RKO (cell line): ENCODE measurements at regions not wholly inside any gene's neighbourhood (a gene's known extent, or its start where the extent isn't known, plus 50 kb on each side); places are given as distances from the start of the nearest gene placed in this dataset.

ENCODE experiments used
- DNase-seq: peaks from one replicate; pipeline ENCODE4 v3.0.0-alpha.2; 2016; ENCODE audit warnings: low spot score

DNA sequence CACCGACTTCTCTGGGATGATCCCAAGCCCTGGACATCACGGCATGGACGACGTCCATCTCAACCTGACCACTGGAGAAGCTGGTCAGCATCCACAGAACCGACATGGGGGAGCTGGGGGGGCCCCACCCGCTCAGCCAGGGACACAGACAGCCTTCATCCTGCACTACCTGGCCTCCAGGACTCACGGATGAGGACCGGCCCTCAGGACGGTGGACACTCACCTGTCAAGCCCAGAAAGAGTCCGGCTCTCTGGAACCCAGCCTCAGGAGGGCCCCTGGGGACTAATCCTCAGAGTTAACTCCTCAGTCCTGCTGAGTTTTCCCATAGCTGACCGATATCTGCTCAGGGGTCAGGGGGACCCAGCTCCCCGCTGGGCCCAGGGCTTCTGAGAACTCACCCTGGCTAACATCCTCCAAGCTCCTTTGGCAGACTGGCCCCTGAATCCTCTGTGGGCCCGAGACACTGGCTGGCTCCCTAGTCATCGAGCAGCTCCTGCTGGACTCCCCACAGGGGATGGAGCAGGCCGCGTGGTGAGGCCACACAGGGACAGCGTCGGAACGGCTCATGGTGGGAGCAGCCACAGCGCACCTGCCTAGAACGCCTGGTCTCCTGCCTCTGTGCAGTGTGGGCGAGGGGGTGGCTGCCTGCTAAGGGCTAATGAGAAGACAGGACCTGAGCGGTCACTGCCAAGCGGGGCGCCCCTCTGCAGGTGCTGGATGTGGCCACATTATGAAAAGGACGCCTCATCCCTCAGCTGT is 649.2 kb downstream of the BRD1 start:
- DNase-seq, result no peak

DNA sequence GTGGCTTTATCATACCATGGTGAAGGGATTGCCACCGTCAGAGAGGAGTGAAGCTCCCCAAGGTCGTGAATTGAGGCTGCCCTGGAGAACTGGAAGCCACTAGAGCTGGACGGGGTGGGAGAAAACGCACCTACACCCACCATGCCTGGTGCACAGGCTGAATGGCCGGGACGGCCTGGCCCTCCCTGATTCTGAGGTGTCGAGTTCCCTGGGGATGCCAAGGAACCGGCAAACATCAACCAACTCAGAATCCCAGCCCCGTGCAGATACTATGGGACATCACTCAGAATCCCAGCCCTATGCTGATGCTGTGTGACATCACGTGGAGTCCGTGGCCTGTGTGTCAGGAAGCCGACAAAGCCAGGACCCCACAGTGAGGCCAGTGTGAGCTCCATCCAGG is 650.0 kb downstream of the BRD1 start:
- no peak for DNase-seq

DNA sequence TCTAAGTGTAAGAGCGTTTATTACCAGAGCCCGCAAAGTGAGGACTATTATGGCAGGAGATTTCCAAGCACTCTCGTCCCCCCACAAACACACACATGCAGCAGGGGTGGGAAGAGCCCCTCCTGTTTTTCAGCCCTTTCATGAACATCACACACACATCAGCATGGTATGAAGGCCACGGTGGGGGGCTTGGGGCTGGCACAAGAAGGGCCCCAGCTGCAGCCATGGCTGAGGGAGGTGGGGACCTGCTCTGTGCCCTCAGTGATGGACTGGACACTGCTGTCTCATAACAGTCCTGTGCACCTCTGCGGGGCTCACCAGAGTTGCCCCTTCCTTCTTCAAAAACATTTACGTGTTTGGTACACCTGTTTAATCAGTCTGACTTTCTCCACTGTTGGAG is 650.7 kb downstream of the BRD1 start:
- DNase-seq, result no peak

DNA sequence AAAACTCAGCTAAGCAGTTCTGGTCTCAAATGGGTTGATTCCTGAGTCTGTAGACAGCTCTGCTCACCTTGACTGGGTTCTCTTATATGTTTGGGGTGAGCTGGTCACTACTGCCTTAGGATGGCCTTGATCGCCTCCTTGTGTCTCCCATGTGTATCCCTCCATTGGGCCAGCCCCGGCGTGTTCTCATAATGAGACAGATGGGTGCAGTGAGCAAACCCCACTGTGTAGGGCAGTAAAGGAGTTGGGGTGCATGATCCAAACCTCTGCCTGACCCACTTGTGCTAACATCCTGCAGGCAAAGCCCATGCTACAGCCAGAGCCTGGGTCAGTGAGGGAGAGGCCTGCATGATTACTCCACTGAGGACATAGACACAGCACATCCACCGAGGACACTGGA is 657.6 kb downstream of the BRD1 start:
- no peak for DNase-seq

DNA sequence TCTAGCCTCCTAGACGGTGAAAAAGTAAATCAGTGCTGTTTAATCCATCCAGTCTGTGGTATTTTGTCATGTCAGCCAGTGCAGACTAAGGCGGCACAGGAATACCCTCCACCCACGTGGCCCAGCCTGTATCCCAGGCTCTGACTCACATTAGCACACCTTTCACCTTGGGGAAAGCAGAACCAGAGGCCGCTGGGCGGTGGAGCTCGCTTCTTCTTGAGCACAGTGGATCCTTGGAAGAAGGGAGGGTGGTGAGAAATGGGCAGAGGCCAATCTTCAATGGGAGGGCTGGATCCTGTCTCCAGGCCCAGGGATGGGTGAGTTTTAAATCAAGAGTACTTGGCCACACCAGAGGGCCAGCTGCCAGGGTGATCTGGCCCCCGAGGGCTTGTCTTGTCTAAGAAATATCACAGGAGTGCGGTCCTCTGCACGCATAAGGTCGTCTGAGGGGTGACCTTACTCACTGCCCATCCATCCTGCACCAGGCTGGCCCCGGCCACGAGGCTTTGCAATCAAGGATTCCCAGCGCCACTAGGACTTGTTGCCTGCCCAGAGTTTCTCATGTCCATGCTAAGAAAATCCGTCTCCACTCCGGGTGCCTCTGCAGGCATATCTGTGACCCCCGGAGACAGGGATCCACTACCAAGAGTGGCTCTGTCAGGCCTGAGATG is 658.5 kb downstream of the BRD1 start:
- no peak for DNase-seq

DNA sequence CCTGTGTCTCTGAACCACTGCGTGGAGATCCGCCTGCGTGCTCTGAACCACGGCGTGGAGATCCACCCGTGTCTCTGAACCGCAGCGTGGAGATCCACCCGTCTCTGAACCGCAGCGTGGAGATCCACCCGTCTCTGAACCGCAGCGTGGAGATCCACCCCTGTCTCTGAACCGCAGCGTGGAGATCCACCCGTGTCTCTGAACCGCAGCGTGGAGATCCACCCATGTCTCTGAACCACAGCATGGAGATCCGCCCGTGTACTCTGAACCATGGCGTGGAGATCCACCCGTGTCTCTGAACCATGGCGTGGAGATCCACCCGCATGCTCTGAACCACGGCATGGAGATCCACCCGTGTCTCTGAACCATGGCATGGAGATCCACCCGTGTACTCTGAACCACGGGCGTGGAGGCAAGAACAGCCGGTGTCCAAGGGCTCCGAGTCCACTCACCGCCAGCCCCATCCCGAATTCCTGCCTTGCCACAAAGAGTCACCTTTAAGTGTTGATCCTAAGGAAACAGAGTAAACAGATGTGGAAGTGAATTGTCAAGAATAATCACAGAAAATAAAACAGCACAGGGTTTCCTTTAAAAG is 659.4 kb downstream of the BRD1 start:
- no peak for DNase-seq

DNA sequence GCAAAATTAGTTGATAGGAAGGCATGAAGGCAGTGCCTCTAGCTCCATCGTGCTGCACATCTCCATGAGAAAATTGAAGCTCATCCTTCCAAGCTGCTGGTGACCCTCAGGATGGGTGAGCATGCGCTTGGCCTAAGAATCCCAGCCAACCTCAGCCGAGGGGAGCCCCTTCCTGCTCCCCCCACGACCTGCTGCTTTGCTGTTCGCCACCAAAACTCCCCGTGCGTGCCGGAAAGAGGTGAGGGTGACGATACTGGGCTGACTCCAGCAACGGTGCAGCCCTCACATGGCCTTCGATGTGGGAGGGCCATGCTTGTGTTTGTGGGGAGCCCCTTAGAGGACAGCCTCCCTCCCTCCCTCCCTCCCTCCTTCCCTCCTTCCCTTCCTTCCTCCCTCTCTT is 660.9 kb downstream of the BRD1 start:
- no peak for DNase-seq

DNA sequence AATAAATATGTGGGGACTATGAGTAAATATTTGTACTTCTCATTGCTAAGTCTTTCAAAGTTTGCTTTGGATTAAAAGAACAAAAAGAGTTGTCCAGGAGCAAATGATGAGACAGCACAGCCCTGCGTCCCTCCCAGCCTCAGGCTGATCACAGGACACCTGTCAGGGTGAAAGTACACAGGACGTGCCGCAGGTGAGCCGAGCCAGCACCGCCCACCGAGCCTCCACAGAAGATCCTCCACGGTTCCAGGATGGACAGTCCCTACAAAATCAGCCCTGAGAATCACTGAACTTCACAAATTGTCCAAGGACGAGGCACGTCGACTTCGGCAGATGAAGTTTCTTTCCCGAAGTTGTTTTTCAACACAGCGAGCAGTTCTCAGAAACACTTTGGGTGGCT is 661.5 kb downstream of the BRD1 start:
- DNase-seq, result no peak

DNA sequence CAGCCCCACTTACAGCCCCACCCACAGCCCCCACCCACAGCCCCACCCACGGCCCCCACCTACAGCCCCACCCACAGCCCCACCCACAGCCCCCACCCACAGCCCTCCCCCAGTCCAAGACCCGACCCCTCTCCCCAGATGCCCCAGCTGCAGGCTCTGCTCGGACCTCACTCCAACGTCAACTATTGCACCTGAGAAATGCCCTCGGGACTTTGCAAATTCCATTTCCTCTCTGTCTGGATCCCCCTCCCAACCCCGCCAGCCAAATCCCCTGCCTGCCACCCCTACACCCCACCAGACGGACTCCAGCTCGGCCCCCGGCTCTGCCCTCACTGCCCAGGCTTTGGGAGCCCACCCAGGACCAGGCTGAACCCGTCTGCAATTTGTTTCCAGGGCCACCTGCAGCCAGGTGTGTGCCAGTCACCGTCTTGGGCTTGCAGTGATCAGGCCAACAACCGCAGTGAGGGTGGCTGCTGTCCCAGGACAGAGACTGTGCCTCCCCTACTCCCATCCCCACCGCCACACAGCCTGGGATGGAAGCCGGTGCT is 662.8 kb downstream of the BRD1 start:
- DNase-seq, result no peak

DNA sequence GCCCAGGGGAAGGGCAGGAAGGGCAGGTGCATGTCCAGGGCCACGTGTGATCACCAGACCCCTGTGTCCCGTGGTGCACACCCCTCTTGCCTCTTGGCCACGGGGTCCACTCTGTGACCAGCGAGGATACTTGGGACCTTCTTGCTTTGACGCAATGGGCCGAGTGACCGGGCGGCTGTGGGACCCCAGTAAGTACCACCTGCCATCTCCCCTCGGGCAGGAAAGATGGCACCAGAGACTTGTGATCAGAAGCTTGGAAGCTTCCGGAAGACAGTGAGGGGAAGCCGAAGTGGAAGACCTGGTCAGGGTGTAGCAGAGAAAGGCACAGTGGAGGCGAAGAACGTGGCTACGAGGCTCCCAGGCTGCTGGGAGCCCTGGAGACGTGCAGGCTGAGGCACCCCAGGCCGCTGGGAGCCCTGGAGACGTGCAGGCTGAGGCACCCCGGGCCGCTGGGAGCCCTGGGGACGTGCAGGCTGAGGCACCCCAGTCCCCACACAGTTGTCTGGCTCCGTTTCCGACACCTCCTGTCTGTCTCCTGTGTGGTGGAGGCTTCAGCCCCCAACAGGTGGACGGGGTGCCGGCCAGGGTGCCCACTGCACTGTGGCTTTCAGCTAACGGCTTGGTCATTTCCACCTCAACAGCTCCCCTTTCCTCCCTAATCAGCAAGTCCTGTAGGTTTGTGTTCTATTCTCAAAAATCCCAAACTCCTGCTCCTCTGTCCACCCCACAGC is 663.5 kb downstream of the BRD1 start:
- no peak for DNase-seq

DNA sequence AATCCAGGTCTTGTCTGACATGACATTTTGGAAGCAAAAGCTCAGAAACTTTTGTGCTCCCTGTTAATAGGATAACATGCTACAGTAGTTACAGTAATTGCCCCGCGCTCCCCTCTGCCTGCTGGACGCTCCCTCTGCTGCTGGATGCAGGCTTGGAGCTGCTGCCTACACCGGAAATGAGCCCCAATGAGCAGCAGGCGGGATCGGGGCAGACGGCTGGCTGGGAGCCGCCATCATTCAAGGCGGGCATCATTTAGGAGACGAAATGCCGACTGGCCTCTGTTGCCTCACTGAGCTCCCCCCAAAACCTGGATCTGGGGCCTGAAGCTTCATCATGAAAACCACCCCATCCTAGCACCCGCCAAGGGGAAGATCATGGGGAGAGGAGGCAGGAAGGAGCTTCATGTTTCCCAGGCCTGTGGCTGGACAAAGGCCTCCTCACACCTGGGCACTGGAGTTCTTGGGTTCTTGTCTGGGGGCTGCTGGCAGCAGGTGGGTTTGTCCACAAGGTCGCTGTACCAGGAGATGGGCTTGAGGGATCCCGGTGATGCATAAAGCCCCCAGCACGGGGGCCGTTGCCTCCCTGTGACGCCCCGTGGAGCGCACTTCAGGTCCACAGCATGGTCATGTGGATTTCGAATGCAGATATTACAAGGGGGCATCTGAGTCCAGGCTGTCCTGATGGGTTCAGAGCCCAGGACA is 664.3 kb downstream of the BRD1 start:
- no peak for DNase-seq

DNA sequence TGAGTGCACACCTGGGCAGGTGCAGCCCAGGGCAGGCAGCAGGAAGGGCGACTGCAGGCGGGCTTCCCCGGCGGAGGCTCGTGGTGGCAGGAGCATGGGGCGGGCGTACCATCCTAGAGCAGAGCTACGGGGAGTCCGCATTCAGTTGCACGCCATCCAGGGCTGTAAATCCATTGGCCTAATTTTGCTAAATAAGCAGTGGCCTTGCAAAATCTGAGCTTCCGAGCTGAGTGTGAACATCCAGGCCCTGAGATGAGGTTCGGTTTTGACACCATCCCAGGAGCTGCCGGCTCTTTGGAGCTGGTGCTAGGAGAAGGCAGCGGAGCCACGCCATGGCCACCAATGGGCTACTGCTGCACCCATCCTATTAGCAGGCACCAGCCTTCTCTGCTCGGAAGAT is 664.8 kb downstream of the BRD1 start:
- no peak for DNase-seq

DNA sequence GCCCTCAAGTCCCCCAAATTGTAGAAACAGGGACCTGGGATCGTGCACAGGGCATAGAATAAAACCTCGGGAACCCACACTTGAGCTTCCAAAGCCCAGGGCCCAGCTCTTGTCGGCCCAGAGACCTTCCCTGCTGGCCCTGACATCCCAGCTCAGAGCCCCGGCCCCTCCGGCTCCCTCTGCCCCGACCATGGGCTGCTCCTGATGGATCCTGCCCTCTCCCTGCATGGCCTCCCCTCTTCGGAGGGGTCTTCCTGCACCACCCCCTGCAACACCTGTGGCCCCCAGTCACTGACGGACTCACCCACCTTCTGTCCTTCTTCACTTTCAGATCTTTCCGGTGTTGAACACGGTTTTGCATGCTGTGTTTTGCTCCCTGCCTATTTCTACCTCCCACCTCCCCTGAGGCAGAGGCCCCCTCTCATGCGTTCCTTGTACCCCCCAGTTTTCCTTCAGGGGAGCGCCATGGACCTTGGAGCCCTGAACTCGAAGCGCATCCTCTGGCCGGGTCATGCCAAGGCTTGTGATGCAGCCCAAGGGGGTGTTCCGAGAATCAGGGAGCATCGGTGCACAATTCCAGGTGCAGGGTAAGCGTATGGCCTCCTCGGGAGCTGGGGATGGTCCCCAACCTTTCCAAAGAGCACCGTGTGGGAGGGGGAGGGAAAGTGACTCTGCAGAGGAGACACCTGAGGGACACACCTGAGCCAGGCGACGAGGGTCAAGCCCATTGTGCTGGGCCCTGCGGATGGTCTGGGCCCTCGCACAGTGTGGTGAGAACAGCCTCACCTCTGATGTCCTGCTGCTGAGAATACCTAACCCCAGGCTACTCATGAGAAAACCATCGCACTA is 666.4 kb downstream of the BRD1 start:
- no peak for DNase-seq

DNA sequence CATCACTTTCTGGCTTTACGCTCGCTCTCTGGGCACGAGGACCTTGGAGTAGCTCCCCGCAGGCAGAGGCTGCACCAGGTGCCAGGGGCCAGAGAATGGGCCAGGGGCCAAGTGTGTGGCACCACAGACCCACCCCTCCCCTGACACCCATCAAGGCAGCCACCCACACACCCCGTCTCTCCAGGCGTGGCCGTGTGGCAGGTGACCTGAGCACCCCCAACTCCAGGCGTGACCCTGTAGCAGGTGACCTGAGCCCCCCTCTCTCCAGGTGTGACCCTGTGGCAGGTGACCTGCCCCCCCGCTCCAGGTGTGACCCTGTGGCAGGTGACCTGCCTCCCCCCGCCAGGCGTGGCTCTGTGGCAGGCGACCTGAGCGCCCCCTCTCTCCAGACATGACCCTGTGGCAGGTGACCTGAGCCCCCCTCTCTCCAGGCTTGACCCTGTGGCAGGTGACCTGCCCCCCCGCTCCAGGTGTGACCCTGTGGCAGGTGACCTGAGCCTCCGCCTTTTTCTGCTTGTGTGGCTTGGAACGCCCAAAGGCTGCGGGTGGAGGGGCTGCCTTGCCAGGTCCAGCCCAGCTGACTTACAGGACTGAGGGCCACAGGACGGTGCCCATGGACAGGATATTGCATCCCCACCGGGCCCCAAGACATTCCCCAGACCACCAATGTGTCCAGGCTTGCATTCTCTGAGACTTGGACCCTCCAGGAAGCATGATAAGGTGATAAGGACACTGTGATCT is 667.2 kb downstream of the BRD1 start:
- DNase-seq, result no peak

DNA sequence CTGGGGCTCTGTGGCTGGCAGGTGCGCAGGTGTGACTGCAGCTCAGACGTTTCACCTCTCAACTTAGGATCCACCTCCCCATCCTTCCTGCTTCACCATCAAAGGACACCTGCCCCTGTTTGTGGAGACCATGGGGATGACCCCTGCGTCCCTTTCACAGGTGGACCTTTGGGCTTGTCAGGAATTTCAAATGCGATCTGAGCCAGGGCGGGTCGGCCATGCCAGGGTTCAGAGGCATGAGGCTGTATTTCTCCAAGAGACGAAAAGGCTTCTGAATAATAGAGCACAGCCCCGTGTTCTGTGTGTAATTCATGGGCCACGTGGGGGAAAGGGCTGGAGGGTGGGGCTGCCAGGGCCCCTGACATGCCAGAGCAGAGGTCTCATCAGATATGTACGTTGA is 668.0 kb downstream of the BRD1 start:
- no peak for DNase-seq

DNA sequence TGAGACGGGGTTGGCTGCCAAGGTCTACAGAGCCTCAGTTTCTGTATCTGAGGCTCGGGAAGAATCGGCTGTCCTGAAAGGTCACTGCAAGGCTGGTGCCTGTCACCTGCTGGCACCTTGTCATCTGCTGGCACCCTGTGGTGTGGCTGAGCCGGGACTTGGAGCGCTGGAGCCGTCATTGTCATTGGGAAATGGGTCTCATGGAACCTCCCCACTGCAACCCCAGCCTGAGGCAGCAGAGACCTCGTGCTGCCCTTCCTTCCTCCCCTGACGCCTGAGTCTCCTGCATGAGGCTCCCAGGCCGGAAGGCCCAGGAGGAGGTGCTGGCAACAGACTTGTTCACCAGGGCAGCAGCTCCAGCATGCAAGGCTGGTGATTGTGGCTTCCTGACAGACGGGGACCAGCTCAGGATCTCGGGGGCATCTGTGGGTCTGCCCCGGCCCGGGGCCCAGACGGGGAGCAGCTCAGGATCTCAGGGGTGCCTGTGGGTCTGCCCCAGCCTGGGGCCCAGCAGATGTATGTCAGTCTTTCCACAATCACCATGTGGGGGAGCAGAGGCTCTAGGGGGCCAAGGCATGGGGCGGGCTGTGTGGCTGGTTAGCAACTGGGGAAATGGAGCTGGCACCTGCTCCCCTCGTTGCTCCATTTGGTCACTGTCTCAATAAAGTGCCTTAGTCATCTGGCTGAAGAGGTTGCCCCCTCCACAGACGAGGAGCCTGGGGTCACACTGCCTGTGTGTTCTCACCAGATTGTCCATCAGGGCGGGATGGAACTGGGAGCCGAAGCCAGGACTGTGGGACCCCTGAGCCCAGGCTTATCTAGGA is 668.7 kb downstream of the BRD1 start:
- no peak for DNase-seq

DNA sequence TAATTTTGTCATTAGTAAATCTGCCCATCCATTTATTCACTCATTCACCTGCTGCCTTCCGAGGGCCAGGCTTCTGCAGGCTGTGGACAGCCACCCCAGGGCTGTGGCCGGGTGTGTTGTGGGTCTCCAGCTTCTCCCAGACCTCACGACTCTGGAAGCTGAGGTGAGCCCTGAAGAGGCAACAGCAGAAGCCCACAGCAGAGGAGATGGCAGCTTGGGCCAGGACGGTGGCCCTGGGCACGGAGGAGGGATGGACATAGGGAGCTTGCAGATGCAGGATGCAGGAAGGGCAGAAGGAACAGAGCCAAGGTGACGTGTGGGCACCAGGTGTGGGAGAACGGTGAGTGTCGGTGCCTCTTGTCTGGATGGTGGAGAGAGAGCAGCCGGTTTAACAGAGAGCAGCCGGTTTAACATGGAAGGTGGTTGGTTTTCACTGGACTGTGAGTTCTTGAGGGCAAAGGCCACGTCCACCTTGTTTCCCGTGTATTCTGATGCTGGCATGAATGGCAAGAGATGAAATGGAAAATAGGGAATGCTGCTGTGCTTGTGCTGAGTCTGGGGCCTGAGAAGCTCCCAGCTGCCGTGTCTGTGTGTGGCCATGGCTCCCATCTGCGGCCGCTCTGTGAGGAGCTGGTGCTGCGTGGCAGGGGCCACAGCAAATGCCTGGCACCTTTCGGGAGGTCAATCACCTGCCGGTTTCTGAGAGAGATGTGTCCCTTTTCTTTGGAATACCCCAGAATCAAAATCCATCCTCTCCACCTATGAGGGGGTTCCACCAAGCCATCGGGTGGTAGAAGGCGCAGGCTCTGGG is 669.9 kb downstream of the BRD1 start:
- no peak for DNase-seq

DNA sequence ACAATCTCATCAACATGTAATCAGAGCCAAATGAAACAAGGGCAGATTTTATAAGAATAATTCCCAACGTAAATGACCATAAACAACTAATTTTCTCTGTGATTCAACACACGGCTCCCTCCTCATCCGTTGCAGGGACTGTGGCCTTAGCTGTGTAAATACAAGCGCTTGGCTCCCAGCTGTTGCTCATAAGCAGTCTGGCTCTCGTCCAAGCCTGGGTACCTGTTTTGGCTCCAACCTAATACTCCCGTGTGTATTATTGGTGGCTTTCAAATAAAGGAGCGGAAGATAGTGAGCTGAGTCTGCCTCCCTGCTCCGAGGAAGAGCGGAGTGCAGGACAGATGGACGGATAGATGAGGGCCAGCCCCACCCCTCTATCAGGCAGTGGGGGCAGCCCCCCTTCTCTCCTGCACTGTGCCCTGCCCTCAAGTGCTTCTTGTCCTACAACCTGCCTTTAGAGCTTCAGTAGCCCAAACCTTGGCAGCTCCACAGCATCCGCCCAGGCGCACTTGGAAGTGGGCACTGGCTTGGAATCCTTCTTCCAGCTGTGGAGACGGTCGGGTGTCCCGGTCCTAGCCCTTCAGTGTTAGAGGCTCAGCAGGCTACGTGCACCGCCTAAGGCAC is 670.9 kb downstream of the BRD1 start:
- DNase-seq, result no peak
